ENCODE measurements at regions not wholly inside any gene's neighbourhood (a gene's known extent, or its start where the extent isn't known, plus 50 kb on each side); places are given as distances from the start of the nearest gene placed in this dataset.

GRCh38 chr5:72605632-72606031, 98.4 kb upstream of the ZNF366 start (continued):
- TF ChIP-seq CTCF (conservative IDR thresholded peaks at IDR 0.05; ENCODE audit: low read depth in 2 of 2): no peak
- TF ChIP-seq CREB1 (CRISPR knock-in tag; IDR thresholded peaks at IDR 0.05; ENCODE audit: low read depth): no peak
- no peak for TF ChIP-seq JUNB (IDR thresholded peaks at IDR 0.05; ENCODE audit: unreplicated experiment)

- Histone ChIP-seq H3K4me3 (no peak overlapping the region), H3K27ac (ENCODE audit: low read depth) (no peak overlapping the region), H3K79me2 (replicated peaks; ENCODE audit: insufficient read depth) (no peaks in the 10 kb centered on the region), H3K27me3 (ENCODE audit: insufficient read depth) (no peaks in the 10 kb centered on the region), H3K9me2 (ENCODE audit: insufficient read depth) (no peaks in the 10 kb centered on the region), H3K4me2 (no peak overlapping the region), H3K4me1 (ENCODE audit: insufficient read depth) (no peaks in the 10 kb centered on the region), H3F3A (replicated peaks; ENCODE audit: low read depth) (no peaks in the 10 kb centered on the region), H2AFZ (no peak overlapping the region), H3K36me3 (ENCODE audit: insufficient read depth) (no peaks in the 10 kb centered on the region), H4K20me1 (replicated peaks; ENCODE audit: insufficient read depth) (no peaks in the 10 kb centered on the region)
- no peak overlapping the region for H3K27ac Mint-ChIP-seq
- H3K27me3 Mint-ChIP-seq (ENCODE audit: insufficient read depth, low read depth, poor library complexity): no peaks in the 10 kb centered on the region
- no peaks in the 10 kb centered on the region for H3K36me3 Mint-ChIP-seq (ENCODE audit: low read depth)
- H3K4me1 Mint-ChIP-seq: no peaks in the 10 kb centered on the region; the same call in 2 of the 3 replicates
- DNase-seq (ENCODE audit: low spot score) (no peak), ATAC-seq (no peak)
- no peak overlapping the region for H3K4me3 Mint-ChIP-seq
- no peaks in the 10 kb centered on the region for H3K9me3 Mint-ChIP-seq
- no peak for TF ChIP-seq JUNB (IDR thresholded peaks at IDR 0.05; ENCODE audit: unreplicated experiment)
- TF ChIP-seq REST (IDR thresholded peaks at IDR 0.05; ENCODE audit: unreplicated experiment): no peak
- no peak for TF ChIP-seq ZNF114 (CRISPR knock-in tag; IDR thresholded peaks at IDR 0.05)
- no peak for TF ChIP-seq NANOG (IDR thresholded peaks at IDR 0.05; ENCODE audit: borderline replicate concordance)
- no peak for TF ChIP-seq ZNF462 (CRISPR knock-in tag; IDR thresholded peaks at IDR 0.05)
- no peak for TF ChIP-seq EZH2phosphoT487 (IDR thresholded peaks at IDR 0.05; ENCODE audit: unreplicated experiment)
- no peak for TF ChIP-seq EZH2 (IDR thresholded peaks at IDR 0.05; ENCODE audit: low read depth, unreplicated experiment)
- TF ChIP-seq ETS1 (IDR thresholded peaks at IDR 0.05): no peak
- no peak for TF ChIP-seq ZNF331 (CRISPR knock-in tag; IDR thresholded peaks at IDR 0.05; ENCODE audit: low read depth)
- TF ChIP-seq CREB1 (CRISPR knock-in tag; IDR thresholded peaks at IDR 0.05; ENCODE audit: low read depth): no peak
These were observed 97.6 kb upstream of the ZNF366 start for GRCh38 chr5:72604798-72605154.
